GM23338 (cell line): ENCODE measurements at regions not wholly inside any gene's neighbourhood (a gene's known extent, or its start where the extent isn't known, plus 50 kb on each side); places are given as distances from the start of the nearest gene placed in this dataset.

ENCODE experiments used
- ATAC-seq: fragments of 200-7000 bp; cut with Tn5 transposase; 3 replicates; pipeline ENCODE4 v1.9.1; 2020
- DNase-seq: peaks from one replicate; pipeline ENCODE4 v3.0.0-alpha.2; 2015; ENCODE audit warnings: low spot score
- H2AFZ ChIP-seq: fragments of 200-600 bp; sonication (generic); 2 replicates; pipeline ENCODE4 v1.8.0; 2016; ENCODE audit warnings: antibody characterized with exemption, mild to moderate bottlenecking, moderate library complexity
- H3F3A ChIP-seq: fragments of 200-600 bp; sonication (generic); replicated peaks from 2 replicates; pipeline ENCODE4 v1.8.0; 2017; ENCODE audit warnings: antibody characterized with exemption, mixed run types, low read depth
- H3K27ac ChIP-seq: fragments of 200-600 bp; sonication (generic); 2 replicates; pipeline ENCODE4 v1.6.1; 2016; ENCODE audit warnings: low read depth
- H3K27me3 ChIP-seq: fragments of 200-600 bp; sonication (generic); 2 replicates; pipeline ENCODE4 v1.8.0; 2016; ENCODE audit warnings: mild to moderate bottlenecking, mixed run types, moderate library complexity; ENCODE audit not compliant: insufficient read depth
- H3K36me3 ChIP-seq: fragments of 200-600 bp; sonication (generic); 2 replicates; pipeline ENCODE4 v1.8.0; 2016; ENCODE audit warnings: mild to moderate bottlenecking; ENCODE audit not compliant: insufficient read depth
- H3K4me1 ChIP-seq: fragments of 200-600 bp; sonication (generic); 2 replicates; pipeline ENCODE4 v1.8.0; 2016; ENCODE audit warnings: mild to moderate bottlenecking, moderate library complexity; ENCODE audit not compliant: insufficient read depth
- H3K4me2 ChIP-seq: fragments of 200-600 bp; sonication (generic); 2 replicates; pipeline ENCODE4 v1.7.1; 2017; ENCODE audit warnings: mixed run types
- H3K4me3 ChIP-seq: fragments of 200-600 bp; sonication (generic); 2 replicates; pipeline ENCODE4 v1.6.1; 2016; ENCODE audit warnings: mixed run types
- H3K79me2 ChIP-seq: fragments of 200-600 bp; sonication (generic); replicated peaks from 2 replicates; pipeline ENCODE4 v1.8.0; 2017; ENCODE audit warnings: mild to moderate bottlenecking; ENCODE audit not compliant: insufficient read depth
- H3K9me2 ChIP-seq: fragments of 200-600 bp; sonication (generic); 2 replicates; pipeline ENCODE4 v1.8.0; 2017; ENCODE audit not compliant: insufficient read depth
- H4K20me1 ChIP-seq: fragments of 200-600 bp; sonication (generic); replicated peaks from 2 replicates; pipeline ENCODE4 v1.8.0; 2017; ENCODE audit warnings: mild to moderate bottlenecking; ENCODE audit not compliant: insufficient read depth
- H3K27ac Mint-ChIP-seq: 2 replicates; pipeline ENCODE4 v1.8.0; 2020; ENCODE audit warnings: inconsistent platforms, mild to moderate bottlenecking, moderate library complexity, mixed read lengths
- H3K27me3 Mint-ChIP-seq: 3 replicates; pipeline ENCODE4 v1.8.0; 2022; ENCODE audit warnings: low read depth, mild to moderate bottlenecking, moderate library complexity, mixed read lengths, inconsistent platforms; ENCODE audit not compliant: insufficient read depth, poor library complexity
- H3K36me3 Mint-ChIP-seq: 3 replicates; pipeline ENCODE4 v1.8.0; 2021; ENCODE audit warnings: low read depth, mild to moderate bottlenecking, inconsistent platforms, moderate library complexity, mixed read lengths
- H3K4me1 Mint-ChIP-seq: 3 replicates; pipeline ENCODE4 v1.8.0; 2020; ENCODE audit warnings: mild to moderate bottlenecking, inconsistent platforms, mixed read lengths
- H3K4me3 Mint-ChIP-seq: 3 replicates; pipeline ENCODE4 v1.8.0; 2021; ENCODE audit warnings: moderate library complexity, mild to moderate bottlenecking, inconsistent platforms, mixed read lengths
- H3K9me3 Mint-ChIP-seq: 3 replicates; pipeline ENCODE4 v1.8.0; 2020; ENCODE audit warnings: moderate library complexity, mild to moderate bottlenecking, inconsistent platforms, mixed read lengths
- CREB1 ChIP-seq: fragments of 250-450 bp; sonication (Bioruptor Pico); IDR thresholded peaks from 2 replicates; pipeline ENCODE4 v1.5.0; 2020; ENCODE audit warnings: low read depth, mild to moderate bottlenecking, moderate library complexity
- CTCF ChIP-seq, 2 experiments: fragments of 200-600 bp in 1 of 2; sonication (generic) in 1 of 2; conservative IDR thresholded peaks; 2 replicates each; pipeline versions ENCODE4 v1.5.1 to v1.6.1; 2016 to 2017; ENCODE audit warnings: antibody characterized with exemption in 2 of 2, low read depth in 2 of 2, mild to moderate bottlenecking in 2 of 2, moderate library complexity in 1 of 2
- EZH2 ChIP-seq: fragments of 200-600 bp; sonication (generic); IDR thresholded peaks from one replicate; pipeline ENCODE4 v1.8.0; 2017; ENCODE audit warnings: antibody characterized with exemption, mild to moderate bottlenecking, low read depth; ENCODE audit not compliant: unreplicated experiment
- EZH2phosphoT487 ChIP-seq: fragments of 200-600 bp; sonication (generic); IDR thresholded peaks from one replicate; pipeline ENCODE4 v1.8.1; 2018; ENCODE audit warnings: antibody characterized with exemption; ENCODE audit not compliant: unreplicated experiment
- JUNB ChIP-seq: IDR thresholded peaks from one replicate; pipeline ENCODE4 v1.6.1; 2016; ENCODE audit warnings: antibody characterized with exemption; ENCODE audit not compliant: unreplicated experiment
- NANOG ChIP-seq: IDR thresholded peaks from 2 replicates; pipeline ENCODE4 v1.6.1; 2016; ENCODE audit warnings: antibody characterized with exemption, borderline replicate concordance
- POLR2AphosphoS5 ChIP-seq: IDR thresholded peaks from 2 replicates; pipeline ENCODE4 v1.6.1; 2016; ENCODE audit warnings: antibody characterized with exemption, low read depth
- STAT1 ChIP-seq: IDR thresholded peaks from one replicate; pipeline ENCODE4 v1.6.1; 2016; ENCODE audit warnings: antibody characterized with exemption; ENCODE audit not compliant: unreplicated experiment
- ZNF114 ChIP-seq: fragments of 250-450 bp; sonication (Bioruptor Pico); IDR thresholded peaks from 2 replicates; pipeline ENCODE4 v1.5.0; 2020; ENCODE audit warnings: mild to moderate bottlenecking, moderate library complexity
- ZNF331 ChIP-seq: fragments of 250-450 bp; sonication (Bioruptor Pico); IDR thresholded peaks from 2 replicates; pipeline ENCODE4 v1.5.0; 2020; ENCODE audit warnings: low read depth, mild to moderate bottlenecking, moderate library complexity
- TF ChIP-seq, protein P1 (sequence below): IDR thresholded peaks from one replicate; pipeline ENCODE4 v1.6.1; 2018; ENCODE audit warnings: antibody characterized with exemption; ENCODE audit not compliant: unreplicated experiment
- TF ChIP-seq, protein P2 (sequence below): IDR thresholded peaks from 2 replicates; pipeline ENCODE4 v1.6.1; 2016; ENCODE audit warnings: antibody characterized with exemption
- TF ChIP-seq, protein P3 (sequence below): fragments of 250-450 bp; sonication (Bioruptor Pico); IDR thresholded peaks from 2 replicates; pipeline ENCODE4 v1.5.0; 2020; ENCODE audit warnings: mild to moderate bottlenecking, moderate library complexity

- ATAC-seq = no peak
- no peaks in the 10 kb centered on the region for H3K27me3 ChIP-seq
- no peak overlapping the region for H3K4me2 ChIP-seq
- H3K27ac Mint-ChIP-seq = no peak overlapping the region
- no peaks in the 10 kb centered on the region for H3K36me3 Mint-ChIP-seq
- no peak overlapping the region for H3K4me3 Mint-ChIP-seq
- H3F3A ChIP-seq = no peaks in the 10 kb centered on the region
- peaks cover 12% of the 10 kb centered on the region for H3K27me3 Mint-ChIP-seq
- TF ChIP-seq ZNF114 (CRISPR knock-in tag) (no peak), STAT1 (no peak), POLR2AphosphoS5 (no peak), CTCF (conservative IDR thresholded peaks at IDR 0.05; ENCODE audit: low read depth in 2 of 2) (no peak), JUNB (no peak), EZH2 (no peak), NANOG (no peak), EZH2phosphoT487 (no peak), CREB1 (CRISPR knock-in tag) (no peak), ZNF331 (no peak)
- TF ChIP-seq, protein P1, sequence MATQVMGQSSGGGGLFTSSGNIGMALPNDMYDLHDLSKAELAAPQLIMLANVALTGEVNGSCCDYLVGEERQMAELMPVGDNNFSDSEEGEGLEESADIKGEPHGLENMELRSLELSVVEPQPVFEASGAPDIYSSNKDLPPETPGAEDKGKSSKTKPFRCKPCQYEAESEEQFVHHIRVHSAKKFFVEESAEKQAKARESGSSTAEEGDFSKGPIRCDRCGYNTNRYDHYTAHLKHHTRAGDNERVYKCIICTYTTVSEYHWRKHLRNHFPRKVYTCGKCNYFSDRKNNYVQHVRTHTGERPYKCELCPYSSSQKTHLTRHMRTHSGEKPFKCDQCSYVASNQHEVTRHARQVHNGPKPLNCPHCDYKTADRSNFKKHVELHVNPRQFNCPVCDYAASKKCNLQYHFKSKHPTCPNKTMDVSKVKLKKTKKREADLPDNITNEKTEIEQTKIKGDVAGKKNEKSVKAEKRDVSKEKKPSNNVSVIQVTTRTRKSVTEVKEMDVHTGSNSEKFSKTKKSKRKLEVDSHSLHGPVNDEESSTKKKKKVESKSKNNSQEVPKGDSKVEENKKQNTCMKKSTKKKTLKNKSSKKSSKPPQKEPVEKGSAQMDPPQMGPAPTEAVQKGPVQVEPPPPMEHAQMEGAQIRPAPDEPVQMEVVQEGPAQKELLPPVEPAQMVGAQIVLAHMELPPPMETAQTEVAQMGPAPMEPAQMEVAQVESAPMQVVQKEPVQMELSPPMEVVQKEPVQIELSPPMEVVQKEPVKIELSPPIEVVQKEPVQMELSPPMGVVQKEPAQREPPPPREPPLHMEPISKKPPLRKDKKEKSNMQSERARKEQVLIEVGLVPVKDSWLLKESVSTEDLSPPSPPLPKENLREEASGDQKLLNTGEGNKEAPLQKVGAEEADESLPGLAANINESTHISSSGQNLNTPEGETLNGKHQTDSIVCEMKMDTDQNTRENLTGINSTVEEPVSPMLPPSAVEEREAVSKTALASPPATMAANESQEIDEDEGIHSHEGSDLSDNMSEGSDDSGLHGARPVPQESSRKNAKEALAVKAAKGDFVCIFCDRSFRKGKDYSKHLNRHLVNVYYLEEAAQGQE = no peak
- TF ChIP-seq, protein P2, sequence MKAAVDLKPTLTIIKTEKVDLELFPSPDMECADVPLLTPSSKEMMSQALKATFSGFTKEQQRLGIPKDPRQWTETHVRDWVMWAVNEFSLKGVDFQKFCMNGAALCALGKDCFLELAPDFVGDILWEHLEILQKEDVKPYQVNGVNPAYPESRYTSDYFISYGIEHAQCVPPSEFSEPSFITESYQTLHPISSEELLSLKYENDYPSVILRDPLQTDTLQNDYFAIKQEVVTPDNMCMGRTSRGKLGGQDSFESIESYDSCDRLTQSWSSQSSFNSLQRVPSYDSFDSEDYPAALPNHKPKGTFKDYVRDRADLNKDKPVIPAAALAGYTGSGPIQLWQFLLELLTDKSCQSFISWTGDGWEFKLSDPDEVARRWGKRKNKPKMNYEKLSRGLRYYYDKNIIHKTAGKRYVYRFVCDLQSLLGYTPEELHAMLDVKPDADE = no peak
- TF ChIP-seq, protein P3, sequence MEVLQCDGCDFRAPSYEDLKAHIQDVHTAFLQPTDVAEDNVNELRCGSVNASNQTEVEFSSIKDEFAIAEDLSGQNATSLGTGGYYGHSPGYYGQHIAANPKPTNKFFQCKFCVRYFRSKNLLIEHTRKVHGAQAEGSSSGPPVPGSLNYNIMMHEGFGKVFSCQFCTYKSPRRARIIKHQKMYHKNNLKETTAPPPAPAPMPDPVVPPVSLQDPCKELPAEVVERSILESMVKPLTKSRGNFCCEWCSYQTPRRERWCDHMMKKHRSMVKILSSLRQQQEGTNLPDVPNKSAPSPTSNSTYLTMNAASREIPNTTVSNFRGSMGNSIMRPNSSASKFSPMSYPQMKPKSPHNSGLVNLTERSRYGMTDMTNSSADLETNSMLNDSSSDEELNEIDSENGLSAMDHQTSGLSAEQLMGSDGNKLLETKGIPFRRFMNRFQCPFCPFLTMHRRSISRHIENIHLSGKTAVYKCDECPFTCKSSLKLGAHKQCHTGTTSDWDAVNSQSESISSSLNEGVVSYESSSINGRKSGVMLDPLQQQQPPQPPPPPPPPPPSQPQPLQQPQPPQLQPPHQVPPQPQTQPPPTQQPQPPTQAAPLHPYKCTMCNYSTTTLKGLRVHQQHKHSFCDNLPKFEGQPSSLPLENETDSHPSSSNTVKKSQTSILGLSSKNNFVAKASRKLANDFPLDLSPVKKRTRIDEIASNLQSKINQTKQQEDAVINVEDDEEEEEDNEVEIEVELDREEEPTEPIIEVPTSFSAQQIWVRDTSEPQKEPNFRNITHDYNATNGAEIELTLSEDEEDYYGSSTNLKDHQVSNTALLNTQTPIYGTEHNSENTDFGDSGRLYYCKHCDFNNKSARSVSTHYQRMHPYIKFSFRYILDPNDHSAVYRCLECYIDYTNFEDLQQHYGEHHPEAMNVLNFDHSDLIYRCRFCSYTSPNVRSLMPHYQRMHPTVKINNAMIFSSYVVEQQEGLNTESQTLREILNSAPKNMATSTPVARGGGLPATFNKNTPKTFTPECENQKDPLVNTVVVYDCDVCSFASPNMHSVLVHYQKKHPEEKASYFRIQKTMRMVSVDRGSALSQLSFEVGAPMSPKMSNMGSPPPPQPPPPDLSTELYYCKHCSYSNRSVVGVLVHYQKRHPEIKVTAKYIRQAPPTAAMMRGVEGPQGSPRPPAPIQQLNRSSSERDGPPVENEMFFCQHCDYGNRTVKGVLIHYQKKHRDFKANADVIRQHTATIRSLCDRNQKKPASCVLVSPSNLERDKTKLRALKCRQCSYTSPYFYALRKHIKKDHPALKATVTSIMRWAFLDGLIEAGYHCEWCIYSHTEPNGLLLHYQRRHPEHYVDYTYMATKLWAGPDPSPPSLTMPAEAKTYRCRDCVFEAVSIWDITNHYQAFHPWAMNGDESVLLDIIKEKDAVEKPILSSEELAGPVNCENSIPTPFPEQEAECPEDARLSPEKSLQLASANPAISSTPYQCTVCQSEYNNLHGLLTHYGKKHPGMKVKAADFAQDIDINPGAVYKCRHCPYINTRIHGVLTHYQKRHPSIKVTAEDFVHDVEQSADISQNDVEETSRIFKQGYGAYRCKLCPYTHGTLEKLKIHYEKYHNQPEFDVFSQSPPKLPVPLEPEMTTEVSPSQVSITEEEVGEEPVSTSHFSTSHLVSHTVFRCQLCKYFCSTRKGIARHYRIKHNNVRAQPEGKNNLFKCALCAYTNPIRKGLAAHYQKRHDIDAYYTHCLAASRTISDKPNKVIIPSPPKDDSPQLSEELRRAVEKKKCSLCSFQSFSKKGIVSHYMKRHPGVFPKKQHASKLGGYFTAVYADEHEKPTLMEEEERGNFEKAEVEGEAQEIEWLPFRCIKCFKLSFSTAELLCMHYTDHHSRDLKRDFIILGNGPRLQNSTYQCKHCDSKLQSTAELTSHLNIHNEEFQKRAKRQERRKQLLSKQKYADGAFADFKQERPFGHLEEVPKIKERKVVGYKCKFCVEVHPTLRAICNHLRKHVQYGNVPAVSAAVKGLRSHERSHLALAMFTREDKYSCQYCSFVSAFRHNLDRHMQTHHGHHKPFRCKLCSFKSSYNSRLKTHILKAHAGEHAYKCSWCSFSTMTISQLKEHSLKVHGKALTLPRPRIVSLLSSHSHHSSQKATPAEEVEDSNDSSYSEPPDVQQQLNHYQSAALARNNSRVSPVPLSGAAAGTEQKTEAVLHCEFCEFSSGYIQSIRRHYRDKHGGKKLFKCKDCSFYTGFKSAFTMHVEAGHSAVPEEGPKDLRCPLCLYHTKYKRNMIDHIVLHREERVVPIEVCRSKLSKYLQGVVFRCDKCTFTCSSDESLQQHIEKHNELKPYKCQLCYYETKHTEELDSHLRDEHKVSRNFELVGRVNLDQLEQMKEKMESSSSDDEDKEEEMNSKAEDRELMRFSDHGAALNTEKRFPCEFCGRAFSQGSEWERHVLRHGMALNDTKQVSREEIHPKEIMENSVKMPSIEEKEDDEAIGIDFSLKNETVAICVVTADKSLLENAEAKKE (CRISPR knock-in tag) = no peak
- no peak overlapping the region for H3K27ac ChIP-seq
- H3K4me1 Mint-ChIP-seq = peaks cover 13% of the 10 kb centered on the region
- no peaks in the 10 kb centered on the region for H3K79me2 ChIP-seq
- H3K4me1 ChIP-seq = peaks cover 8% of the 10 kb centered on the region
- no peak for DNase-seq
- H2AFZ ChIP-seq = no peak overlapping the region
- H4K20me1 ChIP-seq = no peaks in the 10 kb centered on the region
- H3K36me3 ChIP-seq = no peaks in the 10 kb centered on the region
- H3K4me3 ChIP-seq = no peak overlapping the region
- H3K9me2 ChIP-seq = no peaks in the 10 kb centered on the region
- no peaks in the 10 kb centered on the region for H3K9me3 Mint-ChIP-seq
Measured at GRCh38 chr7:22554184-22554583, 54.2 kb upstream of the STEAP1B start.
